H1 (cell line): ENCODE measurements at regions not wholly inside any gene's neighbourhood (a gene's known extent, or its start where the extent isn't known, plus 50 kb on each side); places are given as distances from the start of the nearest gene placed in this dataset.

Source experiments
- CTCF ChIA-PET: fragments of 300-600 bp; sonication (Branson Sonifier 250); formaldehyde crosslinking; loops from one replicate; lab custom pipeline; 2021; ENCODE audit not compliant: partially characterized antibody; lab: Charles Lee
- POLR2A ChIA-PET: fragments of 300-600 bp; sonication (Branson Sonifier 250); formaldehyde crosslinking; loops from one replicate; lab custom pipeline; 2021; ENCODE audit warnings: inconsistent platforms; ENCODE audit not compliant: partially characterized antibody; lab: Charles Lee
- DNase-seq, 2 experiments: peaks; one replicate each; pipeline versions ENCODE4 v3.0.0 to v3.0.0-alpha.2; 2010 to 2022; ENCODE audit warnings: low spot score in 2 of 2, low read depth in 1 of 2, mixed read lengths in 1 of 2
- FAIRE-seq: peaks from 2 replicates; lab custom pipeline; 2011; peaks lifted over from hg19 to GRCh38; lab: Jason Lieb, UNC
- H2AFZ ChIP-seq: 2 replicates; pipeline ENCODE4 v1.8.1; 2012; ENCODE audit warnings: low read length, inconsistent platforms
- H2AK5ac ChIP-seq: 2 replicates; pipeline ENCODE4 v1.6.1; 2013; ENCODE audit warnings: low read depth, low read length
- H2BK120ac ChIP-seq: replicated peaks from 2 replicates; pipeline ENCODE3; 2013; ENCODE audit warnings: low read depth, low read length, inconsistent platforms
- H2BK12ac ChIP-seq: 2 replicates; pipeline ENCODE4 v1.6.1; 2013; ENCODE audit warnings: low read depth, low read length
- H2BK15ac ChIP-seq: 2 replicates; pipeline ENCODE4 v1.6.1; 2013; ENCODE audit warnings: low read length
- H2BK20ac ChIP-seq: 2 replicates; pipeline ENCODE4 v1.6.1; 2013; ENCODE audit warnings: low read length
- H2BK5ac ChIP-seq: 2 replicates; pipeline ENCODE4 v1.6.1; 2013; ENCODE audit warnings: low read depth, low read length
- H3K14ac ChIP-seq: 2 replicates; pipeline ENCODE4 v1.6.1; 2013; ENCODE audit warnings: inconsistent platforms; ENCODE audit not compliant: insufficient read length
- H3K18ac ChIP-seq: 2 replicates; pipeline ENCODE4 v1.6.1; 2013; ENCODE audit warnings: low read length; ENCODE audit errors: extremely low read depth
- H3K23ac ChIP-seq: 2 replicates; pipeline ENCODE4 v1.6.1; 2013; ENCODE audit warnings: inconsistent platforms; ENCODE audit not compliant: insufficient read length
- H3K23me2 ChIP-seq: 2 replicates; pipeline ENCODE4 v1.6.1; 2013; ENCODE audit warnings: low read depth, low read length
- H3K27ac ChIP-seq: 2 replicates; pipeline ENCODE4 v1.6.1; 2011; ENCODE audit warnings: low read depth, low read length, inconsistent platforms
- H3K27me3 ChIP-seq, 4 experiments: replicated peaks in 1 of 4; 1 replicate in 1 of 4; 2 replicates in 3 of 4; pipeline versions ENCODE4 v1.6.1 to v1.8.1; 2011 to 2013; ENCODE audit warnings: low read length in 3 of 4, mild to moderate bottlenecking in 3 of 4, inconsistent platforms in 2 of 4, mixed read lengths in 2 of 4, moderate library complexity in 1 of 4; ENCODE audit not compliant: control insufficient read depth in 3 of 4, insufficient read depth in 3 of 4; ENCODE audit errors: extremely low read depth in 1 of 4
- H3K36me3 ChIP-seq, 4 experiments: 2 replicates each; pipeline versions ENCODE4 v1.6.1 to v1.8.1; 2011 to 2013; ENCODE audit warnings: mild to moderate bottlenecking in 4 of 4, low read length in 3 of 4, moderate library complexity in 2 of 4, control low read depth in 1 of 4, inconsistent platforms in 1 of 4; ENCODE audit not compliant: insufficient read depth in 4 of 4, control insufficient read depth in 2 of 4
- H3K4ac ChIP-seq: replicated peaks from 2 replicates; pipeline ENCODE3; 2013; ENCODE audit warnings: low read length, low read depth, mixed read lengths, inconsistent platforms; ENCODE audit not compliant: insufficient read length
- H3K4me1 ChIP-seq, 4 experiments: replicated peaks in 1 of 4; 1 replicate in 1 of 4; 2 replicates in 3 of 4; pipeline versions ENCODE4 v1.6.1 to v1.8.1; 2011 to 2013; ENCODE audit warnings: low read length in 3 of 4, inconsistent platforms in 2 of 4, mixed read lengths in 1 of 4; ENCODE audit not compliant: insufficient read depth in 4 of 4, control insufficient read depth in 3 of 4
- H3K4me2 ChIP-seq, 2 experiments: 2 replicates each; pipeline versions ENCODE4 v1.6.1 to v1.8.1; 2011 to 2013; ENCODE audit warnings: low read depth in 2 of 2, low read length in 2 of 2, control low read depth in 1 of 2, inconsistent platforms in 1 of 2, mild to moderate bottlenecking in 1 of 2; ENCODE audit not compliant: insufficient read depth in 1 of 2
- H3K4me3 ChIP-seq, 4 experiments: fragments of 200-600, 300-600 bp in 1 of 4; sonication (generic), shearing (Covaris generic), sonication (Bioruptor Twin) in 1 of 4; 2 replicates each; pipeline versions ENCODE4 v1.5.1 to v1.8.1; 2011 to 2016; ENCODE audit warnings: low read length in 4 of 4, low read depth in 3 of 4, control low read depth in 2 of 4, inconsistent platforms in 2 of 4, mild to moderate bottlenecking in 2 of 4, mixed read lengths in 1 of 4, moderate library complexity in 1 of 4; ENCODE audit not compliant: insufficient read depth in 2 of 4; ENCODE audit errors: extremely low read depth in 1 of 4
- H3K56ac ChIP-seq: replicated peaks from 2 replicates; pipeline ENCODE3; 2013; ENCODE audit warnings: low read depth, mild to moderate bottlenecking, mixed read lengths, low read length, inconsistent platforms; ENCODE audit not compliant: insufficient read length
- H3K79me1 ChIP-seq: 2 replicates; pipeline ENCODE4 v1.6.1; 2013; ENCODE audit warnings: low read depth, low read length, control low read depth
- H3K79me2 ChIP-seq, 2 experiments: 2 replicates each; pipeline versions ENCODE4 v1.6.1 to v1.8.1; 2012 to 2013; ENCODE audit warnings: low read length in 2 of 2, mild to moderate bottlenecking in 2 of 2, inconsistent platforms in 1 of 2; ENCODE audit not compliant: insufficient read depth in 2 of 2, control insufficient read depth in 1 of 2
- H3K9ac ChIP-seq, 4 experiments: replicated peaks in 1 of 4; 1 replicate in 1 of 4; 2 replicates in 3 of 4; pipeline versions ENCODE4 v1.6.1 to v1.8.1; 2011 to 2013; ENCODE audit warnings: low read depth in 3 of 4, low read length in 3 of 4, control low read depth in 2 of 4, mild to moderate bottlenecking in 2 of 4, moderate library complexity in 2 of 4, inconsistent platforms in 1 of 4; ENCODE audit errors: extremely low read depth in 1 of 4
- H3K9me3 ChIP-seq, 2 experiments: 2 replicates each; pipeline versions ENCODE4 v1.6.1 to v1.8.1; 2012 to 2013; ENCODE audit warnings: mild to moderate bottlenecking in 2 of 2, moderate library complexity in 2 of 2, control low read depth in 1 of 2, inconsistent platforms in 1 of 2, low read depth in 1 of 2, low read length in 1 of 2, mixed read lengths in 1 of 2; ENCODE audit not compliant: insufficient read depth in 2 of 2
- H4K20me1 ChIP-seq, 2 experiments: replicated peaks in 1 of 2; 2 replicates each; pipeline versions ENCODE3 to v1.8.1; 2011 to 2013; ENCODE audit warnings: inconsistent platforms in 2 of 2, low read length in 2 of 2, mild to moderate bottlenecking in 1 of 2; ENCODE audit not compliant: insufficient read depth in 2 of 2, control insufficient read depth in 1 of 2
- H4K5ac ChIP-seq: 2 replicates; pipeline ENCODE4 v1.6.1; 2013; ENCODE audit warnings: low read length, low read depth, mixed read lengths, inconsistent platforms; ENCODE audit not compliant: insufficient read length
- H4K8ac ChIP-seq: 2 replicates; pipeline ENCODE4 v1.8.0; 2013; ENCODE audit warnings: mild to moderate bottlenecking, moderate library complexity, low read length, inconsistent platforms; ENCODE audit not compliant: insufficient read depth; ENCODE audit errors: extremely low read depth
- H4K91ac ChIP-seq: replicated peaks from 2 replicates; pipeline ENCODE3; 2013; ENCODE audit warnings: low read length, mixed read lengths, inconsistent platforms; ENCODE audit not compliant: insufficient read length
- ASH2L ChIP-seq: fragments of 200-600, 300-600 bp; sonication (generic); IDR thresholded peaks from one replicate; pipeline ENCODE4 v1.7.1; 2017; ENCODE audit warnings: low read length
- CTBP2 ChIP-seq: IDR thresholded peaks from 2 replicates; pipeline ENCODE4 v1.7.0; 2011; ENCODE audit warnings: borderline replicate concordance, mild to moderate bottlenecking, moderate library complexity, mixed read lengths, low read length; ENCODE audit not compliant: insufficient read depth, insufficient read length
- EGR1 ChIP-seq: IDR thresholded peaks from 2 replicates; pipeline ENCODE4 v1.6.1; 2011; ENCODE audit warnings: low read depth, low read length, borderline replicate concordance
- GTF2F1 ChIP-seq: IDR thresholded peaks from 2 replicates; pipeline ENCODE4 v1.6.1; 2012; ENCODE audit warnings: low read depth, low read length, improper control_type of control experiment, borderline replicate concordance
- KDM5A ChIP-seq: fragments of 200-600 bp; IDR thresholded peaks from 2 replicates; pipeline ENCODE4 v1.7.1; 2012; ENCODE audit warnings: mild to moderate bottlenecking, low read length, inconsistent platforms, mixed read lengths
- PHF8 ChIP-seq: fragments of 200-600 bp; sonication (generic); conservative IDR thresholded peaks from 2 replicates; pipeline ENCODE4 v1.7.1; 2012; ENCODE audit warnings: low read depth, mild to moderate bottlenecking, inconsistent platforms, low read length, moderate library complexity
- RBBP5 ChIP-seq: IDR thresholded peaks from 2 replicates; pipeline ENCODE4 v1.7.1; 2012; ENCODE audit warnings: low read depth, mild to moderate bottlenecking, inconsistent platforms, low read length, moderate library complexity, borderline replicate concordance
- RNF2 ChIP-seq: fragments of 200-900, 300-1000 bp; sonication (generic); IDR thresholded peaks from 2 replicates; pipeline ENCODE4 v1.7.1; 2016; ENCODE audit warnings: borderline replicate concordance, low read depth, mild to moderate bottlenecking, antibody characterized with exemption, low read length; ENCODE audit not compliant: poor library complexity, severe bottlenecking; ENCODE audit errors: missing control alignments
- RXRA ChIP-seq: IDR thresholded peaks from 2 replicates; pipeline ENCODE4 v1.6.1; 2011; ENCODE audit warnings: low read depth, mild to moderate bottlenecking, low read length, moderate library complexity; ENCODE audit not compliant: insufficient read depth
- SAP30 ChIP-seq: fragments of 300-600 bp; sonication (generic); IDR thresholded peaks from 2 replicates; pipeline ENCODE4 v1.7.1; 2012; ENCODE audit warnings: low read length, moderate library complexity, mild to moderate bottlenecking, inconsistent platforms; ENCODE audit not compliant: insufficient read depth, insufficient replicate concordance
- SIRT6 ChIP-seq: IDR thresholded peaks from one replicate; pipeline ENCODE4 v1.7.1; 2012; ENCODE audit warnings: low read length, inconsistent platforms
- TBP ChIP-seq: IDR thresholded peaks from 2 replicates; pipeline ENCODE4 v1.6.1; 2011; ENCODE audit warnings: low read depth, low read length, improper control_type of control experiment
- TCF12 ChIP-seq: IDR thresholded peaks from 2 replicates; pipeline ENCODE4 v1.6.1; 2011; ENCODE audit warnings: low read depth, mild to moderate bottlenecking, low read length
- WGBS, 2 experiments: shearing (Covaris generic) in 1 of 2; methylation state at CpG; one replicate each; pipeline versions ENCODE4 v1.1.6 to v1.1.7; 2013 to 2015; ENCODE audit warnings: low lambda C conversion rate in 2 of 2, mixed read lengths in 2 of 2, inconsistent platforms in 1 of 2, low coverage in 1 of 2, missing lambda C conversion rate in 1 of 2; ENCODE audit not compliant: insufficient replicate concordance in 2 of 2, insufficient coverage in 1 of 2, insufficient read length in 1 of 2; ENCODE audit errors: extremely low coverage in 1 of 2, missing lambda C conversion rate in 1 of 2; 5-methylcytosine and 5-hydroxymethylcytosine counted together
- TF ChIP-seq, protein P1 (sequence below): IDR thresholded peaks from 2 replicates; pipeline ENCODE4 v1.6.1; 2012; ENCODE audit warnings: inconsistent platforms

DNA sequence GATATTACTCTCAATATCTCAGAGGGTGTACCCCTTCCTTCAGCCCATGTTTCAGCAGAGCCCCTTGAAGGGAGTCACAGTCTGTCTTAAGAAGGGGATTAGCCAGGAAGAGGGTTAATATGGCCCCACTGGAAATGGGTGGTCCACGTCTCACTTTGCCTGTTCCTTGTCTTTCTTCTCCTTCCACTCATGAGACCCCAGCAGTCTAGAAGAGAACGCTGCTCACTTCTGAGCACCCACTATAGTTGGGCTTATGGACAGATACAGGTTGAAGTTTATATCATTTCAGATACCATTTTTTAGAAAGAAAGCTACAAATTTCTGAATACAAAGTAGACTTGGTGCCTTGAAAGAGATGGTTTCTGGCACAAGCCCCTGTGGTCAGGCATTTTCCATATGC is 139.3 kb upstream of the API5 start:
- Histone ChIP-seq H3K36me3 (no peaks in the 10 kb centered on the region), H3K23ac (no peak overlapping the region), H3K56ac (no peak overlapping the region), H3K79me2 (no peaks in the 10 kb centered on the region), H4K20me1 (no peaks in the 10 kb centered on the region), H3K9me3 (peaks cover 5 to 9% of the 10 kb centered on the region in 2 experiments; a peak in 1 of 4 replicates), H2AFZ (no peak overlapping the region), H3K14ac (no peak overlapping the region), H2BK20ac (no peak overlapping the region), H3K4me1 (no peaks in the 10 kb centered on the region), H4K91ac (no peak overlapping the region), H2BK12ac (no peak overlapping the region), H3K79me1 (no peaks in the 10 kb centered on the region), H3K9ac (no peak overlapping the region), H2BK5ac (no peak overlapping the region), H3K4me2 (no peak overlapping the region), H3K4ac (no peak overlapping the region), H4K5ac (no peak overlapping the region), H4K8ac (no peak overlapping the region), H3K27ac (no peak overlapping the region), H3K23me2 (no peaks in the 10 kb centered on the region), H3K27me3 (no peaks in the 10 kb centered on the region), H2BK120ac (no peak overlapping the region), H3K4me3 (no peak overlapping the region), H2BK15ac (no peak overlapping the region), H3K18ac (no peak overlapping the region), H2AK5ac (no peak overlapping the region)
- ChIA-PET POLR2A (no interaction called here), CTCF (interaction anchor here (0.6 to 0.7 kb wide), 3 partner anchors 110 to 1131 kb away, joined by 3 read pairs; no protein-coding TSS in a partner anchor)
- DNase-seq = no peak
- FAIRE-seq = no peak
- WGBS, 2 experiments = 100% methylated on average over 2 of the region's 2 CpGs; no CpG with 5 or more reads in 1 of the 2 experiments
- TF ChIP-seq GTF2F1 = no peak
- no peak for TF ChIP-seq SIRT6
- TF ChIP-seq RXRA = no peak
- no peak for TF ChIP-seq TBP
- no peak for TF ChIP-seq KDM5A
- TF ChIP-seq RNF2 = no peak
- TF ChIP-seq CTBP2 = no peak
- TF ChIP-seq PHF8 = no peak
- no peak for TF ChIP-seq TCF12
- TF ChIP-seq SAP30 = no peak
- no peak for TF ChIP-seq ASH2L
- TF ChIP-seq RBBP5 = no peak
- TF ChIP-seq EGR1 = no peak
- TF ChIP-seq, protein P1, sequence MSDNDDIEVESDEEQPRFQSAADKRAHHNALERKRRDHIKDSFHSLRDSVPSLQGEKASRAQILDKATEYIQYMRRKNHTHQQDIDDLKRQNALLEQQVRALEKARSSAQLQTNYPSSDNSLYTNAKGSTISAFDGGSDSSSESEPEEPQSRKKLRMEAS = no peak
